DOHH2 (cell line): ENCODE measurements at regions not wholly inside any gene's neighbourhood (a gene's known extent, or its start where the extent isn't known, plus 50 kb on each side); places are given as distances from the start of the nearest gene placed in this dataset.

Source experiments
- H3F3A ChIP-seq: fragments of 200-600 bp; sonication (generic), shearing (Covaris generic); 2 replicates; pipeline ENCODE4 v1.6.0; 2016; ENCODE audit warnings: antibody characterized with exemption, mild to moderate bottlenecking; ENCODE audit not compliant: control insufficient read depth, insufficient read depth
- H3K27ac ChIP-seq: fragments of 200-600 bp; sonication (generic); 2 replicates; pipeline ENCODE4 v1.5.1; 2014; ENCODE audit warnings: low read depth, mild to moderate bottlenecking, low read length, moderate library complexity
- H3K27me3 ChIP-seq: fragments of 200-600 bp; sonication (generic); 2 replicates; pipeline ENCODE4 v1.6.1; 2014; ENCODE audit warnings: mild to moderate bottlenecking, low read length, mixed read lengths; ENCODE audit not compliant: control insufficient read depth
- H3K36me3 ChIP-seq: fragments of 200-600 bp; sonication (generic); 2 replicates; pipeline ENCODE4 v1.6.1; 2014; ENCODE audit warnings: mild to moderate bottlenecking, low read length, moderate library complexity, mixed read lengths; ENCODE audit not compliant: control insufficient read depth
- H3K4me1 ChIP-seq: fragments of 200-600 bp; sonication (generic); 2 replicates; pipeline ENCODE4 v1.6.1; 2014; ENCODE audit warnings: mild to moderate bottlenecking, low read length, mixed read lengths; ENCODE audit not compliant: control insufficient read depth
- H3K4me2 ChIP-seq: fragments of 200-600 bp; sonication (generic); 2 replicates; pipeline ENCODE4 v1.6.0; 2014; ENCODE audit warnings: mild to moderate bottlenecking, low read length, moderate library complexity
- H3K4me3 ChIP-seq: fragments of 200-600 bp; sonication (generic); 2 replicates; pipeline ENCODE4 v1.5.1; 2014; ENCODE audit warnings: mild to moderate bottlenecking, low read length, mixed read lengths
- H3K79me2 ChIP-seq: fragments of 200-600 bp; sonication (generic); 2 replicates; pipeline ENCODE4 v1.6.1; 2014; ENCODE audit warnings: mild to moderate bottlenecking, low read length, mixed read lengths; ENCODE audit not compliant: control insufficient read depth
- H3K9me2 ChIP-seq: fragments of 200-600 bp; sonication (generic); replicated peaks from 2 replicates; pipeline ENCODE4 v1.6.1; 2014; ENCODE audit warnings: mild to moderate bottlenecking, low read length, mixed read lengths; ENCODE audit not compliant: control insufficient read depth
- H3K9me3 ChIP-seq: fragments of 200-600 bp; sonication (generic); 2 replicates; pipeline ENCODE4 v1.6.1; 2014; ENCODE audit warnings: antibody characterized with exemption, low read length, mixed read lengths; ENCODE audit not compliant: control insufficient read depth, insufficient read depth
- H4K20me1 ChIP-seq: fragments of 200-600 bp; sonication (generic); 2 replicates; pipeline ENCODE4 v1.6.0; 2014; ENCODE audit warnings: low read depth, mild to moderate bottlenecking, antibody characterized with exemption, low read length, moderate library complexity; ENCODE audit not compliant: control insufficient read depth, insufficient read depth
- CTCF ChIP-seq: fragments of 200-600 bp; sonication (generic); IDR thresholded peaks from one replicate; pipeline ENCODE4 v1.5.1; 2014; ENCODE audit warnings: antibody characterized with exemption, mild to moderate bottlenecking, low read depth, low read length; ENCODE audit not compliant: poor library complexity, severe bottlenecking
- EZH2phosphoT487 ChIP-seq: fragments of 200-600 bp; sonication (generic); IDR thresholded peaks from 2 replicates; pipeline ENCODE4 v1.6.1; 2017; ENCODE audit warnings: borderline replicate concordance, mild to moderate bottlenecking, antibody characterized with exemption, low read length, moderate library complexity, mixed read lengths

DNA sequence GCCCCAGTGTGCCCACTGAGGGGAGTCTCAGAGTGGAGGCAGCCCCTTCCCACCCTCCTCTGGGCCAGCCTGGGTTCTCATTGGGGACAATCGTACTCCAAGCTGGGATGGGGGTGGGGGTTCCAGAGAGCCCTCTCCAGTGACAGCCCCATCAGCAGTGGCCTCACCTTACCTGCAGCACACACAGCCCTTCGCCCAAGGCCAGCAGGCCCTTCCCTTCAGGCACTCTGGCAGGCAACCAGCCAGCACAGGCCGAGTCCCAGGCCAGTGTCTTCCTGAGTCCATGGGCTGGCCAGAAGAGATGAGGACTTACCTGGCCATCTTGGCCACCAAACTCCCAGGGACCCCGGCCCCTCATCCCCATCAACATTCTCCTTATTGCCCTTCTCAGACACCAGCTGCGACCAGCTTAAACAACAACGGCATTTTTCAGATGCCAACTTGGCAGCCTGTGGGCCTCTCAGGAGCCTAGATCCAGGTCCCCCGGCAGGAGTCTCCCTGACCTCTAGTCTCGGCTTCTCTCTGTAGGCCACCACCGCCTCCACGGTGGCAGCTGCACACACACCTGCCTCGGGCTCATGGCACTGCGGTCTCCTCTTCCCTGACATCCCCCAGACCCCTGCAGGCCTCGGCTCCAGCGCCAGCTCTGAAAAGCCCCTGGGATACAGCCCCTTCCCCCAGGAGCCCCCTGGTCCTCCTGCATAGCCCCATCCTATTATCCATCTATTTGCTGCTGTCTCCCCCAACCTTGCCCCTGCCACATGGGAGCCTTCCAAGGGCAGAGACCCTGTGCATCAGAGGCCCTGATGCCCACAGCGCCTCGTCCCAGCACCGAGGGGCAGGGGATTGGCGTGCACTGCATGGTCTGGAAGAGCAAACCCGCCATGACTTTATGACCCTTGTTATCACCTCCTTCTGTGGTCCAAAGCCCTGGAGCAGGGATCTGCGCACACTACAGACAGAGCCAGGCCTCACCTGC is 111.2 kb upstream of the FGF3 start:
- Histone ChIP-seq H3K4me3 (no peak overlapping the region), H3K4me2 (no peak overlapping the region)

GRCh38 chr11:69931060-69931910 is 112.1 kb upstream of the FGF3 start:
- Histone ChIP-seq H3K9me2 (no peaks in the 10 kb centered on the region), H3K27me3 (peaks cover 7% of the 10 kb centered on the region), H3K79me2 (no peaks in the 10 kb centered on the region), H3F3A (no peaks in the 10 kb centered on the region), H3K36me3 (no peaks in the 10 kb centered on the region), H3K27ac (no peak overlapping the region), H3K4me3 (no peak overlapping the region), H3K4me1 (no peaks in the 10 kb centered on the region), H3K4me2 (no peak overlapping the region), H3K9me3 (no peaks in the 10 kb centered on the region), H4K20me1 (no peaks in the 10 kb centered on the region)
- no peak for TF ChIP-seq EZH2phosphoT487
- no peak for TF ChIP-seq CTCF

More for the DNA sequence above, 111.2 kb upstream of the FGF3 start:
- Histone ChIP-seq H4K20me1 (no peaks in the 10 kb centered on the region), H3K27me3 (peaks cover 16% of the 10 kb centered on the region), H3K79me2 (no peaks in the 10 kb centered on the region), H3F3A (no peaks in the 10 kb centered on the region), H3K4me1 (no peaks in the 10 kb centered on the region), H3K9me3 (no peaks in the 10 kb centered on the region), H3K9me2 (no peaks in the 10 kb centered on the region), H3K27ac (no peak overlapping the region), H3K36me3 (no peaks in the 10 kb centered on the region)
- TF ChIP-seq CTCF = no peak
- TF ChIP-seq EZH2phosphoT487 = no peak

- Histone ChIP-seq H3F3A (no peaks in the 10 kb centered on the region), H3K4me1 (no peaks in the 10 kb centered on the region), H3K36me3 (no peaks in the 10 kb centered on the region), H3K9me2 (no peaks in the 10 kb centered on the region), H3K79me2 (no peaks in the 10 kb centered on the region), H3K9me3 (no peaks in the 10 kb centered on the region), H4K20me1 (no peaks in the 10 kb centered on the region), H3K4me2 (no peak overlapping the region), H3K4me3 (no peak overlapping the region), H3K27me3 (peaks cover 3% of the 10 kb centered on the region; the same call in 1 of the 2 replicates), H3K27ac (no peak overlapping the region)
- TF ChIP-seq CTCF (no peak), EZH2phosphoT487 (no peak)
These were observed 113.0 kb upstream of the FGF3 start for GRCh38 chr11:69931994-69932910.
